ENCODE measurements at regions not wholly inside any gene's neighbourhood (a gene's known extent, or its start where the extent isn't known, plus 50 kb on each side); places are given as distances from the start of the nearest gene placed in this dataset.

DNA sequence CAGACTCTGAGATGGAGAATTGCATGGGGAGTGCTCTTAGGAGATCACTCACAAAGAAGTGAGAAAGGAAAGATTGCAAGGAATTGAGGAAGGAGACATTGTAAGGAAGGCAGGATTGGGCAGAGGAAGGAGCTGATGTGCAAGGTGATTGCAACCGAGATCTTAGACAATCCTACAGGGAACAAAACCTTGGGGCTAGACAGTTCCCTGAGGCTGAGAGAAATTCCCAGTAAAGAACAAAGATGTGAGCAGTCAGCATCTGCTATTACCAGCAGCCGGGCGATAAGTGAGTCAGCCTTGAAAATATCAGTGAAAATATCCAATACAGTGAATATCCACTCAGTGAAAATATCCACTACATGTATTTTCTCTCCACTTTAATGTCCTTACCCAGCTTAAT is 143.6 kb upstream of the TBC1D5 start:
- DNase-seq, result no peak
- no peak overlapping the region for H3K27ac ChIP-seq (ENCODE audit: low read depth in 2 of 2, low read length in 1 of 2)
- H3K36me3 ChIP-seq (replicated peaks in 1 of 2; ENCODE audit: control insufficient read depth in 1 of 2, insufficient read depth in 2 of 2, low read length in 1 of 2), result no peaks in the 10 kb centered on the region
- no peaks in the 10 kb centered on the region for H3F3A ChIP-seq (replicated peaks; ENCODE audit: insufficient read depth)
- no peaks in the 10 kb centered on the region for H3K79me2 ChIP-seq (ENCODE audit: insufficient read depth)
- no peak overlapping the region for H3K4me2 ChIP-seq
- ChIA-PET CTCF (no interaction called here), POLR2A (no interaction called here)
- WGBS (ENCODE audit: low lambda C conversion rate), result 83% methylated on average over 3 of the region's 3 CpGs
- H4K20me1 ChIP-seq (ENCODE audit: insufficient read depth), result no peaks in the 10 kb centered on the region
- TF ChIP-seq TEAD4 (IDR thresholded peaks at IDR 0.05; ENCODE audit: borderline replicate concordance, insufficient read depth) (no peak), ZBTB33 (IDR thresholded peaks at IDR 0.05; ENCODE audit: borderline replicate concordance, low read depth) (no peak), MAX (IDR thresholded peaks at IDR 0.05; ENCODE audit: low read depth) (no peak), SMC3 (IDR thresholded peaks at IDR 0.05; ENCODE audit: low read depth, low read length) (no peak), RCOR1 (IDR thresholded peaks at IDR 0.05; ENCODE audit: low read length) (no peak), GABPA (IDR thresholded peaks at IDR 0.05; ENCODE audit: low read depth) (no peak), RFX5 (IDR thresholded peaks at IDR 0.05; ENCODE audit: low read length) (no peak), RAD21 (IDR thresholded peaks at IDR 0.05; ENCODE audit: low read length) (no peak), ELF1 (IDR thresholded peaks at IDR 0.05) (no peak), MXI1 (IDR thresholded peaks at IDR 0.05; ENCODE audit: low read depth, low read length) (no peak), NRF1 (IDR thresholded peaks at IDR 0.05; ENCODE audit: low read depth, low read length) (no peak), SIN3A (IDR thresholded peaks at IDR 0.05; ENCODE audit: borderline replicate concordance, low read depth, low read length) (no peak), EP300 (IDR thresholded peaks at IDR 0.05; ENCODE audit: borderline replicate concordance in 1 of 2, low read depth in 1 of 2, low read length in 1 of 2) (no peak), EZH2phosphoT487 (IDR thresholded peaks at IDR 0.05; ENCODE audit: borderline replicate concordance, low read depth) (no peak), CHD2 (IDR thresholded peaks at IDR 0.05; ENCODE audit: low read length, partially characterized antibody) (no peak)
- TF ChIP-seq, protein P1, sequence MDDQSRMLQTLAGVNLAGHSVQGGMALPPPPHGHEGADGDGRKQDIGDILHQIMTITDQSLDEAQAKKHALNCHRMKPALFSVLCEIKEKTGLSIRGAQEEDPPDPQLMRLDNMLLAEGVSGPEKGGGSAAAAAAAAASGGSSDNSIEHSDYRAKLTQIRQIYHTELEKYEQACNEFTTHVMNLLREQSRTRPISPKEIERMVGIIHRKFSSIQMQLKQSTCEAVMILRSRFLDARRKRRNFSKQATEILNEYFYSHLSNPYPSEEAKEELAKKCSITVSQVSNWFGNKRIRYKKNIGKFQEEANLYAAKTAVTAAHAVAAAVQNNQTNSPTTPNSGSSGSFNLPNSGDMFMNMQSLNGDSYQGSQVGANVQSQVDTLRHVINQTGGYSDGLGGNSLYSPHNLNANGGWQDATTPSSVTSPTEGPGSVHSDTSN (IDR thresholded peaks at IDR 0.05), result no peak
- TF ChIP-seq, protein P2, sequence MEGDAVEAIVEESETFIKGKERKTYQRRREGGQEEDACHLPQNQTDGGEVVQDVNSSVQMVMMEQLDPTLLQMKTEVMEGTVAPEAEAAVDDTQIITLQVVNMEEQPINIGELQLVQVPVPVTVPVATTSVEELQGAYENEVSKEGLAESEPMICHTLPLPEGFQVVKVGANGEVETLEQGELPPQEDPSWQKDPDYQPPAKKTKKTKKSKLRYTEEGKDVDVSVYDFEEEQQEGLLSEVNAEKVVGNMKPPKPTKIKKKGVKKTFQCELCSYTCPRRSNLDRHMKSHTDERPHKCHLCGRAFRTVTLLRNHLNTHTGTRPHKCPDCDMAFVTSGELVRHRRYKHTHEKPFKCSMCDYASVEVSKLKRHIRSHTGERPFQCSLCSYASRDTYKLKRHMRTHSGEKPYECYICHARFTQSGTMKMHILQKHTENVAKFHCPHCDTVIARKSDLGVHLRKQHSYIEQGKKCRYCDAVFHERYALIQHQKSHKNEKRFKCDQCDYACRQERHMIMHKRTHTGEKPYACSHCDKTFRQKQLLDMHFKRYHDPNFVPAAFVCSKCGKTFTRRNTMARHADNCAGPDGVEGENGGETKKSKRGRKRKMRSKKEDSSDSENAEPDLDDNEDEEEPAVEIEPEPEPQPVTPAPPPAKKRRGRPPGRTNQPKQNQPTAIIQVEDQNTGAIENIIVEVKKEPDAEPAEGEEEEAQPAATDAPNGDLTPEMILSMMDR (IDR thresholded peaks at IDR 0.05), result no peak
- TF ChIP-seq, protein P3, sequence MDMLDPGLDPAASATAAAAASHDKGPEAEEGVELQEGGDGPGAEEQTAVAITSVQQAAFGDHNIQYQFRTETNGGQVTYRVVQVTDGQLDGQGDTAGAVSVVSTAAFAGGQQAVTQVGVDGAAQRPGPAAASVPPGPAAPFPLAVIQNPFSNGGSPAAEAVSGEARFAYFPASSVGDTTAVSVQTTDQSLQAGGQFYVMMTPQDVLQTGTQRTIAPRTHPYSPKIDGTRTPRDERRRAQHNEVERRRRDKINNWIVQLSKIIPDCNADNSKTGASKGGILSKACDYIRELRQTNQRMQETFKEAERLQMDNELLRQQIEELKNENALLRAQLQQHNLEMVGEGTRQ (IDR thresholded peaks at IDR 0.05; ENCODE audit: borderline replicate concordance, low read depth, low read length), result no peak
- TF ChIP-seq, protein P4, sequence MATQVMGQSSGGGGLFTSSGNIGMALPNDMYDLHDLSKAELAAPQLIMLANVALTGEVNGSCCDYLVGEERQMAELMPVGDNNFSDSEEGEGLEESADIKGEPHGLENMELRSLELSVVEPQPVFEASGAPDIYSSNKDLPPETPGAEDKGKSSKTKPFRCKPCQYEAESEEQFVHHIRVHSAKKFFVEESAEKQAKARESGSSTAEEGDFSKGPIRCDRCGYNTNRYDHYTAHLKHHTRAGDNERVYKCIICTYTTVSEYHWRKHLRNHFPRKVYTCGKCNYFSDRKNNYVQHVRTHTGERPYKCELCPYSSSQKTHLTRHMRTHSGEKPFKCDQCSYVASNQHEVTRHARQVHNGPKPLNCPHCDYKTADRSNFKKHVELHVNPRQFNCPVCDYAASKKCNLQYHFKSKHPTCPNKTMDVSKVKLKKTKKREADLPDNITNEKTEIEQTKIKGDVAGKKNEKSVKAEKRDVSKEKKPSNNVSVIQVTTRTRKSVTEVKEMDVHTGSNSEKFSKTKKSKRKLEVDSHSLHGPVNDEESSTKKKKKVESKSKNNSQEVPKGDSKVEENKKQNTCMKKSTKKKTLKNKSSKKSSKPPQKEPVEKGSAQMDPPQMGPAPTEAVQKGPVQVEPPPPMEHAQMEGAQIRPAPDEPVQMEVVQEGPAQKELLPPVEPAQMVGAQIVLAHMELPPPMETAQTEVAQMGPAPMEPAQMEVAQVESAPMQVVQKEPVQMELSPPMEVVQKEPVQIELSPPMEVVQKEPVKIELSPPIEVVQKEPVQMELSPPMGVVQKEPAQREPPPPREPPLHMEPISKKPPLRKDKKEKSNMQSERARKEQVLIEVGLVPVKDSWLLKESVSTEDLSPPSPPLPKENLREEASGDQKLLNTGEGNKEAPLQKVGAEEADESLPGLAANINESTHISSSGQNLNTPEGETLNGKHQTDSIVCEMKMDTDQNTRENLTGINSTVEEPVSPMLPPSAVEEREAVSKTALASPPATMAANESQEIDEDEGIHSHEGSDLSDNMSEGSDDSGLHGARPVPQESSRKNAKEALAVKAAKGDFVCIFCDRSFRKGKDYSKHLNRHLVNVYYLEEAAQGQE (IDR thresholded peaks at IDR 0.05; ENCODE audit: low read depth, low read length), result no peak
- H3K4me1 ChIP-seq (ENCODE audit: control insufficient read depth in 1 of 2, insufficient read depth in 2 of 2, low read depth in 1 of 2, low read length in 1 of 2), result no peaks in the 10 kb centered on the region
- H3K27me3 ChIP-seq (ENCODE audit: insufficient read depth), result no peaks in the 10 kb centered on the region
- H3K4me3 ChIP-seq (ENCODE audit: low read depth in 2 of 2, low read length in 1 of 2), result no peak overlapping the region
- no peaks in the 10 kb centered on the region for H3K9me3 ChIP-seq
- H3K9me2 ChIP-seq, result no peaks in the 10 kb centered on the region
- H3K9ac ChIP-seq, result no peak overlapping the region
- H2AFZ ChIP-seq (ENCODE audit: low read depth), result no peak overlapping the region

All from SK-N-SH (cell line).